HL-60/S4 (cell line): ENCODE measurements at regions not wholly inside any gene's neighbourhood (a gene's known extent, or its start where the extent isn't known, plus 50 kb on each side); places are given as distances from the start of the nearest gene placed in this dataset.

Experiments used
- in situ Hi-C: fragments of 300-500 bp; cut with MboI; formaldehyde crosslinking; loops from 2 replicates; pipeline ENCODE4 v1.14.3; 2022; ENCODE audit warnings: low sequenced_read_pairs

- in situ Hi-C loops, result no loop called here
Observed at GRCh38 chr1:219773775-219774174, 154.6 kb downstream of the SLC30A10 start.

DNA sequence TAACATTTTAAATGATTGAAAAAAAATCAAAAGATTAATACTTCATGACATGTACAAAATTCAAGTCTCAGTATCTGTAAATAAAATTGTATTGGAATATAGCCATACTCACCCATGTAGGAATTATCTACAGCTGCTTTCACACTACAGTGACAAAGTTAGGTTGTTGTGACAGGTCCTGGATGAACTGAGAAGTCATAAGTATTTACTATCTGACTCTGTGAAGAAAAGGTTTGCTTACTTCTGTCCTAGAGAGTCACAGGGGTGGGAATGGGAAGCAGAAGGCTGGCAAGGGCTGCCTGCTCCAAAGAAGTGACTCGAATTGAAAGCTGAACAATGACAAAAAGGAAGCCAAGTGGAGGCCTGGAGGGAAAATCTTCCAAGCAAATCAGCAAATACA lies 155.2 kb downstream of the SLC30A10 start:
- in situ Hi-C loops, result no loop called here

GRCh38 chr1:219772265-219773036 lies 155.9 kb downstream of the SLC30A10 start:
- in situ Hi-C loops, result no loop called here

- in situ Hi-C loops, result no loop called here
Observed at GRCh38 chr1:219771080-219771479, 157.3 kb downstream of the SLC30A10 start.

DNA sequence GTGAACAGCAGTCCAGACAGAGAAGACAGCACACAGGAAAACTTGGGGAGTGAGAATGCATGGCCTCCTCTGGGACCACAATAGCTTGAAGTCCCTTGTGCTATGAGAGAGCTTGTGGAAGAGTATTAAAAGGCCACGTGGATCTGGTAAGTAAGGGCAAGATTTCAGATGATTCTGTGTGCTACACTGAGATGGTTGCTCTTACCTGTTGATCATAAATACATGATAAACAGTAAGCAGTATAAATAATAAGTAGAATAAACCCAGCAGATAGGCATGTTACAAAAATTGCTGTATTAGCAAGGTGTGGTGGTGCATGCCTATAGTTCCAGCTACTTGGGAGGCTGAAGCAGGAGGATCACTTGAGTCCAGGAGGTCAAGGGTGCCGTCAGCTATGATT lies 150.4 kb upstream of the ZC3H11B start:
- in situ Hi-C loops, result no loop called here

DNA sequence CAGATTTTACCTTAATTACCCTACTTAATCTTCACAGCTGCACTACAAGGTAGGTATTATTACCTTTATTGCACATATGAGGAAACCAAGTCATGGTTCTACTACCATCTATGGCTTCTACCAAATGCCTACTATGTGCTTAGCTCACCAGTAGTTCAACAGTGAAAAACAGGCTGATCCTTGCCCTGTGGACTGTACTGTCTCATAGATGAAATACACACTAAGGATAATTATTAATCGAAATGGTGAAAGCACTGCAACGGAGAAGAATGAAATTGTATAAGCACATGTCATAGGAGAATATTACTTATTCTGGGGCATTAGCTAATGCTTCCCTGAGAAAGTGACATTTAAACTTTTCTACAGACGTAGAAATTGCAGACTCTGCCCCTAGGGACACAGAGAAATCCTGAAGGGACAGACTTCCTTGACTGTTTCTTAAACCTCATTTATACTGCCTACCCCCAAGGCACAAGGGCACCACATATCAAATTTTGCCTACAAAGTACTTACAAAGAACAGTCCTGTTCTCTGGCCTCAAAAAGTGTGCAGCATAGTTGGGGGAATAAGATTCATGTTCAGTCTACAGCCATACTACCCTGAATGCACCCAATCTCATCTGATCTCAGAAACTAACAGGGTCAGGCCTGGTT lies 148.4 kb upstream of the ZC3H11B start:
- in situ Hi-C loops, result no loop called here

DNA sequence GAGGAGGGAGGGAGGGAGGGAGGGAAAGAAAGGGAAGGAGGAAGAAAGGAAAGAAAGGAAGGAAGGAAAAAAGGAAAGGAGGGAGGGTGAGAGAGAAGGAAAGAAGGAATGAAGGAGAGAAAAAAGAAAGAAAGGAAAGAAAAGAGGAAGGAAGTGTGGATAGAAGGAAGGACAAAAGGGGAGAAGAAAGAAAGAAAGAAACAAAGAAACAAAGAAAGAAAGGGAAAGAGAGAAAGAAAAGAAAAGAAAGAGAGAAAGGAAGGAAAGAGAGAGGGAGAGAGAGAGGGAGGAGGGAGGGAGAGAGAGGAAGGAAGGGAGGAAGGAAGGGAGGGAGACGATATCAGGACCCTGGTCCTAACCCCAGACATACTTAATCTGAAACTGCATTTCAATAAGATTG lies 146.2 kb upstream of the ZC3H11B start:
- in situ Hi-C loops, result no loop called here

DNA sequence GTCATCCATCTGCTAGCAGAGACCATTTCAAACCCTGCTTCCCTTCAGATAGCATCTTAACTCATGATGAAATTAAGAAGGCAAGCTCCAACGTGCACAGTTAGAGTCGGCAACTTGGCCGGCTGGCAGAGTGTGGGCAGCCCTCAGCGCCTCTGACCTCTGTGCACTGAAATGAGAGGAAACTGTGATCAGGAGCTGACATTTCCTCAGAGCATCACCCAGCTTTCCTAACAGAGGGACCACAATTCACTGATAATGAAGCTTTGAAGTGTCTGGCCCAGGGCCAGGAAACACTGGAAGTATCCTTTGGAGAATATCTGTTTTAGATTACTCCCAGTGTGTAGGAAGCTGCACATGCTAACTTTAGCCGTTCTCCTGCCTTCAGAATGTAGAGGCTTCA lies 145.0 kb upstream of the ZC3H11B start:
- in situ Hi-C loops, result no loop called here

- in situ Hi-C loops, result no loop called here
Observed at GRCh38 chr1:219755234-219755633, 142.3 kb upstream of the ZC3H11B start.

DNA sequence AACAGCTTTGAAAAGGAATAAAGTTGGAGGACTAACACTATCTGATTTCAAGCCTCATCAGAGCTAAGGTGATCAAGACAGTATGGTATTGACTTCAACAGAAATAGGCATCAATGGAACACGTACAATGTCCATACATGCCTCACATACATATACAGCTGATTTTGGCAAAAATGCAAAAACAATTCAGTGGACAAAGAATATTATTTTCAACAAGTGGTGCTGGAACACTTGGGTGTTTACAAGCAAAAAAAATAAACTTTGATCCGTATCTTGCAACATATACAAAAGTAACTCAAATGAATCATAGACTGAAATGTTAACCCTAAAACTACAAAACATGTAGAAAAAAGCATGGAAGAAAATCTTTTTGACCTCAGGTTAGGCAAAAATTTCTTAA lies 141.9 kb upstream of the ZC3H11B start:
- in situ Hi-C loops, result no loop called here

DNA sequence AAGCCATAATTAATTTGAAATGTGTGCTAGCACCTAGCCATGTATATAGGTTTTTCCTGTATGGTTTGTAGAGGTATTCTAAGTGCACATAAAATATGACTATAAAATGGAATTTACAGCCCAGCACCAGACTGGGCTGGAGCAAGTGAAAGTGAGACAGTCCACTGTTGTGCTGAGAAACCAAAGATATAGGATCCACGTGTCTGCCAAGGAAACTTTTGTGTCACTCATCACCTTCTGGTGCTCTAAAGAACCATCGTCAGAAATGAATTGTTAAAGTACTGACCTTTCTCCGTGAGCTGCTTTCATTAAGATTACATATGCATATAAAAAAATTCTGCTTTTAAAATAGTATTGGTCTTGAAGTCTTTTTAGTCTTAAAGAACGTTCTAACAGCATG lies 141.0 kb upstream of the ZC3H11B start:
- in situ Hi-C loops, result no loop called here

GRCh38 chr1:219752645-219753044 lies 139.7 kb upstream of the ZC3H11B start:
- in situ Hi-C loops, result no loop called here

GRCh38 chr1:219751870-219752507 lies 139.1 kb upstream of the ZC3H11B start:
- in situ Hi-C loops, result no loop called here

- in situ Hi-C loops, result no loop called here
Observed at GRCh38 chr1:219749370-219749769, 136.5 kb upstream of the ZC3H11B start.

DNA sequence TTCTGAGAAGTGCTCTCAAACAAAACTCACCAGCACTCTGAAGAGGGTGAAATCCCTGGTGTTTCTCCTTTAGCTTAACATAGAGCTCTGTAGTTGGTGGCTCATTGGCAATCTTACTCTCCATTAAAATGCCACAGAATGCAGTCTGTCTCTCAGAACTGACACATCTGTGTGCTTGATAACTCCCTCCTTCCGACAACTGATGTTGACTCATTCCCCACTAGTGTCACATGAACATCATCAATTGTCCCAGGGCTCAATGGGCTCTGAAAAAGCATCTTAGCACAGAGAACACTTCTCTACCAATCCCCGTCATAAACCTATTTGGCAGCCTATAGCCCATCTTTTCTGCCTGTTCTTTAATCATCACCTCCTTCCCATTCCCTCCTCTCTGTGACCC lies 133.2 kb upstream of the ZC3H11B start:
- in situ Hi-C loops, result no loop called here

DNA sequence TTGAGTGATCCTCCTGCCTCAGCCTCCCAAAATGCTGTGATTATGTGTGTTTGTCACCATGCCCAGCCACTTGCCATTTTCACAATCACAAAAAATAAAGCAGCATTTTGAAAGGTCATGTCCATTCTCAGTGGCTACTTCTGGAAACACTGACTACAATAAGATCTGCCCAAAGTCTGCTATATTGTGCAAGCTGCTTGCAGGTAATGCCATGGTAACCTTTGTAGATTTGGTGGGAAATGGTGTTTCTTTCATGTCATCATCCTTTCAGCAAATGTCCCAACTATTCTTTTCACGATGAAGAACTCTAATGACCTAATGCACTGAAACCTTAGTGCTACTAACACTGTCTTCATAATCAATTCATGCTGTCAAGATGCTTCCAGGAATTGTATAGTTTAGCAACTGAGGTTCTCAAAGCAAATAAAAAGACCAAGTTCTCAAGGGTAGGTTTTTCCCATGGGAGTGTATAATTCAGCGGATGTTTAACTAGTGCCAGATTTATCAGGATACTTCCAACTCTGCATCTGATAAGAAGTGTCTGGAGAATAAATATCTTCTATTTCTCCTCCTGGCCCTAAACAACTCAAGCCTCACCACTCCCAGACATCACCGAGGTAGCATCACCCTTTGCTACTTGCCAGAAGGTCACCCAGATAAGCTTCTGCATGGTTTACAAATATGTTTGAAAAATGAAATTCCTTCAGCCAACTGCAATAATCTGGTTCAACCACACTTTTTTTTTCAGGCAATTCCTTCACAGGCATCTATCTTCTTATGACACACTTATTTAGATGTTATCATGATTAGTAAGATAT lies 132.0 kb upstream of the ZC3H11B start:
- in situ Hi-C loops, result no loop called here

GRCh38 chr1:219741011-219741970 lies 128.4 kb upstream of the ZC3H11B start:
- in situ Hi-C loops, result no loop called here

GRCh38 chr1:219733511-219734174 lies 120.7 kb upstream of the ZC3H11B start:
- in situ Hi-C loops, result no loop called here

DNA sequence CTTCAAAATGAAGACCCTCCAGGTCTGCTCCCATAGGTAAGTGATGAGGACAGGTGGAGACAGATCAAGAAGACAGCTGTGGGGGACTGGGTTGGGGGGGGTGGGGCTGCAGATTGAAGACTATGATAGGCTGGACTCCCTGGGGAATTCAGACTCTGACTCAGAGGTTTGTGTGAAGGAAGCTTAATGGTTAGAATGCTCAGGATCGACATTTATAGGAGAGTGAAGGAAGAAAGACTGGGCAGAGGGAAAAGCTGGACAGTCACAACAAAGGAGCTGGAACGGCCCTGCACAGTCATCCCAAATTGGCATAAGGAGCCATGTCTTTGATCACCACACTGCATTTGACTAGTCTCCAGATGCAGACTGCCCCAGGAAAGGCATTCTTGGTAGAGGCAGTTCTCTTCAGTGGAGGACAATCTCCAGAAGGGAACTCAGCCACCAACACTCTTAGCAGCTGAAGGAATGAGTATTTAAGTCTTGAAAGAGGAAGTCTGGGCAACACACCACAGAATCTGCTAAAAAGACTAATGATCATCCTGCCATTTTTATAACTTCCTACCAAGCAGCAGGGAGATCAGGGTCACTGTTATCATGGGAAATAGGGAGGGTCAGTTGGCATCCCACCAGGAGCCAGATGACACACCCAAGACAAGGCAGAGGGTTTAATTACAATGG lies 120.0 kb upstream of the ZC3H11B start:
- in situ Hi-C loops, result no loop called here
